GM12878 (cell line): ENCODE measurements at regions not wholly inside any gene's neighbourhood (a gene's known extent, or its start where the extent isn't known, plus 50 kb on each side); places are given as distances from the start of the nearest gene placed in this dataset.

Source experiments
- ATAC-seq: fragments of 200-7000 bp; cut with Tn5 transposase; 3 replicates; pipeline ENCODE4 v1.9.1; 2020; ENCODE audit warnings: mild to moderate bottlenecking, moderate library complexity
- BruUV-seq: library from RNA; stranded (reverse); fragments of 400-500 nt; replicated peaks from 2 replicates; lab custom pipeline; 2021; lab: Mats Ljungman, UMichigan
- CTCF ChIA-PET: fragments of 300-600 bp; sonication (Branson Sonifier 250); formaldehyde crosslinking; extraction: SDS; loops from one replicate; lab custom pipeline; 2021; ENCODE audit warnings: inconsistent platforms; lab: Yijun Ruan, JAX
- POLR2A ChIA-PET: fragments of 350-600 bp; formaldehyde crosslinking; extraction: SDS; loops from one replicate; lab custom pipeline; 2021; ENCODE audit warnings: inconsistent platforms; lab: Charles Lee
- RAD21 ChIA-PET: fragments of 300-600 bp; sonication (Branson Sonifier 250); formaldehyde crosslinking; loops from one replicate; lab custom pipeline; 2023; ENCODE audit warnings: antibody characterized with exemption; ENCODE audit not compliant: unreplicated experiment; lab: Charles Lee
- SMC1A ChIA-PET: fragments of 300-600 bp; sonication (Branson Sonifier 250); formaldehyde crosslinking; loops from one replicate; lab custom pipeline; 2023; ENCODE audit not compliant: unreplicated experiment, uncharacterized antibody; lab: Charles Lee
- DNase-seq: peaks from one replicate; pipeline ENCODE4 v3.0.0-alpha.2; 2011; ENCODE audit warnings: low read depth, low spot score
- FAIRE-seq: peaks from 3 replicates; lab custom pipeline; 2011; peaks lifted over from hg19 to GRCh38; lab: Jason Lieb, UNC
- H2AFZ ChIP-seq: 2 replicates; pipeline ENCODE4 v1.6.0; 2011; ENCODE audit warnings: low read depth, low read length, control low read depth; ENCODE audit not compliant: control insufficient read depth
- H3K27ac ChIP-seq: 2 replicates; pipeline ENCODE4 v1.5.1; 2011; ENCODE audit warnings: control low read depth; ENCODE audit not compliant: control insufficient read depth, insufficient read depth
- H3K27me3 ChIP-seq, 2 experiments: replicated peaks in 1 of 2; 2 replicates each; pipeline versions ENCODE4 v1.6.0 to v1.6.1; 2011; ENCODE audit warnings: low read length in 1 of 2; ENCODE audit not compliant: control insufficient read depth in 2 of 2, insufficient read depth in 2 of 2
- H3K36me3 ChIP-seq, 2 experiments: 2 replicates each; pipeline ENCODE4 v1.5.1; 2011; ENCODE audit warnings: low read length in 1 of 2; ENCODE audit not compliant: control insufficient read depth in 2 of 2, insufficient read depth in 2 of 2
- H3K4me1 ChIP-seq: 2 replicates; pipeline ENCODE4 v1.6.1; 2011; ENCODE audit warnings: mild to moderate bottlenecking, low read length, moderate library complexity, mixed read lengths; ENCODE audit not compliant: control insufficient read depth, insufficient read depth
- H3K4me2 ChIP-seq: 2 replicates; pipeline ENCODE4 v1.6.0; 2011; ENCODE audit warnings: control low read depth; ENCODE audit not compliant: control insufficient read depth, insufficient read depth
- H3K4me3 ChIP-seq: fragments of 200-600 bp; sonication (generic); 2 replicates; pipeline ENCODE4 v1.5.1; 2016
- H3K79me2 ChIP-seq: 2 replicates; pipeline ENCODE4 v1.6.0; 2011; ENCODE audit warnings: low read length; ENCODE audit not compliant: control insufficient read depth, insufficient read depth
- H3K9ac ChIP-seq: 2 replicates; pipeline ENCODE4 v1.8.0; 2011; ENCODE audit warnings: low read length, control low read depth, mixed read lengths; ENCODE audit not compliant: control insufficient read depth, insufficient read depth
- H3K9me3 ChIP-seq: replicated peaks from 3 replicates; pipeline ENCODE4 v1.5.1; 2011; ENCODE audit warnings: mild to moderate bottlenecking, low read length; ENCODE audit not compliant: control insufficient read depth, insufficient read depth
- H4K20me1 ChIP-seq: 2 replicates; pipeline ENCODE4 v1.6.0; 2011; ENCODE audit not compliant: control insufficient read depth, insufficient read depth
- ATF2 ChIP-seq: IDR thresholded peaks from 2 replicates; pipeline ENCODE4 v1.6.1; 2012; ENCODE audit warnings: low read length, inconsistent platforms
- BCLAF1 ChIP-seq: fragments of 450-650 bp; IDR thresholded peaks from 2 replicates; pipeline ENCODE4 v1.6.1; 2017; ENCODE audit warnings: antibody characterized with exemption, mild to moderate bottlenecking, moderate library complexity
- CEBPB ChIP-seq, 2 experiments: fragments of 150-350 bp in 1 of 2; IDR thresholded peaks; 2 replicates each; pipeline ENCODE4 v1.6.1; 2012 to 2014; ENCODE audit warnings: low read depth in 2 of 2, low read length in 2 of 2, borderline replicate concordance in 1 of 2, inconsistent platforms in 1 of 2
- CHD4 ChIP-seq: fragments of 200-600 bp; sonication (generic); IDR thresholded peaks from 2 replicates; pipeline ENCODE4 v1.6.1; 2016; ENCODE audit warnings: mild to moderate bottlenecking
- EGR1 ChIP-seq, 2 experiments: IDR thresholded peaks; 1 replicate in 1 of 2; 2 replicates in 1 of 2; pipeline ENCODE4 v1.6.1; 2011 to 2012; ENCODE audit warnings: low read depth in 2 of 2, low read length in 2 of 2, borderline replicate concordance in 1 of 2, mild to moderate bottlenecking in 1 of 2, moderate library complexity in 1 of 2
- HCFC1 ChIP-seq: fragments of 150-350 bp; IDR thresholded peaks from 2 replicates; pipeline ENCODE4 v1.6.1; 2014; ENCODE audit warnings: low read length
- HDAC6 ChIP-seq: fragments of 200-600 bp; sonication (generic); IDR thresholded peaks from one replicate; pipeline ENCODE4 v1.8.0; 2017; ENCODE audit warnings: antibody characterized with exemption; ENCODE audit not compliant: unreplicated experiment
- JUNB ChIP-seq: IDR thresholded peaks from 2 replicates; pipeline ENCODE4 v1.6.1; 2016; ENCODE audit warnings: antibody characterized with exemption, mild to moderate bottlenecking
- NFIC ChIP-seq: IDR thresholded peaks from 2 replicates; pipeline ENCODE4 v1.6.1; 2012; ENCODE audit warnings: low read depth, mild to moderate bottlenecking, inconsistent platforms, low read length, moderate library complexity
- NR2C2 ChIP-seq: IDR thresholded peaks from 2 replicates; pipeline ENCODE4 v1.6.1; 2011; ENCODE audit warnings: borderline replicate concordance, low read depth; ENCODE audit not compliant: control insufficient read depth, insufficient read length
- REST ChIP-seq: IDR thresholded peaks from 2 replicates; pipeline ENCODE4 v1.6.1; 2012; ENCODE audit warnings: mild to moderate bottlenecking, low read depth, low read length
- SPI1 ChIP-seq: IDR thresholded peaks from 2 replicates; pipeline ENCODE4 v1.6.1; 2011; ENCODE audit warnings: low read depth, mild to moderate bottlenecking, low read length, moderate library complexity, borderline replicate concordance; ENCODE audit not compliant: insufficient read depth
- SREBF2 ChIP-seq: IDR thresholded peaks from 2 replicates; pipeline ENCODE4 v1.6.1; 2012; ENCODE audit warnings: mild to moderate bottlenecking, low read length
- YBX1 ChIP-seq: fragments of 450-650 bp; IDR thresholded peaks from 2 replicates; pipeline ENCODE4 v1.6.1; 2016; ENCODE audit warnings: antibody characterized with exemption
- ZNF24 ChIP-seq: fragments of 450-650 bp; IDR thresholded peaks from 2 replicates; pipeline ENCODE4 v1.6.1; 2017; ENCODE audit warnings: antibody characterized with exemption, mild to moderate bottlenecking
- ZSCAN29 ChIP-seq: fragments of 450-650 bp; IDR thresholded peaks from 2 replicates; pipeline ENCODE4 v1.6.1; 2017; ENCODE audit warnings: mild to moderate bottlenecking, moderate library complexity
- WGBS: methylation state at CpG from one replicate; pipeline ENCODE4 v1.1.6; 2016; ENCODE audit warnings: low lambda C conversion rate; ENCODE audit not compliant: insufficient replicate concordance, insufficient coverage; ENCODE audit errors: missing lambda C conversion rate; 5-methylcytosine and 5-hydroxymethylcytosine counted together
- in situ Hi-C: fragments of 300-500 bp; cut with MboI; formaldehyde crosslinking; loops from 9 replicates; pipeline ENCODE4 v1.14.3; 2018; ENCODE audit warnings: mixed read lengths
- intact Hi-C: fragments of 100-400 bp; cut with micrococcal nuclease; formaldehyde crosslinking; loops from one replicate; pipeline ENCODE4 v1.14.2; 2022; ENCODE audit not compliant: unreplicated experiment
- TF ChIP-seq, protein P1 (sequence below): fragments of 450-650 bp; conservative IDR thresholded peaks from 2 replicates; pipeline ENCODE4 v1.6.1; 2017; ENCODE audit warnings: mild to moderate bottlenecking, moderate library complexity

DNA sequence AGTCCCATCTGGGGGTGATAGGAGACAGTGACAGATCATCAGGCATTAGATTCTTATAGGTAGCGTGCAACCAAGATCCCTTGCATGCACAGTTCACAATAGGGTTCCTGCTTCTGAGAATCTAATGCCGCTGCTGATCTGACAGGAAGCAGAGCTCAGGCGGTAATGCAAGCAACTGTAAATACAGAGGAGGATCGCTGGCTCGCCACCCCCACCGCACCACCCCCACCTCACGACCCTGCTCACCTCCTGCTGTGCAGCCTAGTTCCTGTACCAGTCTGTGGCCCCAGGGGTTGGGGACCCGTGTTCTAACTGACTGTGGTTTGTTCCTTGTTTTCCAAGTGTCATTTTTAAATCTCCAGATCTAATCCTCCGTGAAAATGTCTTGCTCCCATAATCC lies 89.0 kb upstream of the MAPK10 start:
- Histone ChIP-seq H2AFZ (no peak overlapping the region), H3K27me3 (no peaks in the 10 kb centered on the region), H3K4me3 (no peak overlapping the region), H3K9ac (no peak overlapping the region), H3K4me2 (no peak overlapping the region), H4K20me1 (no peaks in the 10 kb centered on the region), H3K27ac (no peak overlapping the region), H3K4me1 (no peaks in the 10 kb centered on the region), H3K36me3 (no peaks in the 10 kb centered on the region), H3K9me3 (no peaks in the 10 kb centered on the region), H3K79me2 (no peaks in the 10 kb centered on the region)
- ChIA-PET POLR2A (no interaction called here), CTCF (no interaction called here), RAD21 (no interaction called here), SMC1A (no interaction called here)
- intact Hi-C loops: no loop called here
- BruUV-seq: no TSS peak
- DNase-seq: no peak
- in situ Hi-C loops: no loop called here
- no peak for ATAC-seq
- no peak for FAIRE-seq
- 11% methylated on average over 9 of the region's 9 CpGs for whole genome bisulfite sequencing
- TF ChIP-seq HDAC6 (no peak), CEBPB (IDR thresholded peaks at IDR 0.05; ENCODE audit: borderline replicate concordance in 1 of 2, low read depth in 2 of 2, low read length in 2 of 2) (no peak), EGR1 (IDR thresholded peaks at IDR 0.05; ENCODE audit: borderline replicate concordance in 1 of 2, low read depth in 2 of 2, low read length in 2 of 2) (no peak), SREBF2 (no peak), ZNF24 (no peak), JUNB (no peak), NFIC (no peak), SPI1 (no peak), YBX1 (no peak), ZSCAN29 (no peak), NR2C2 (no peak), ATF2 (no peak), REST (no peak), CHD4 (no peak), HCFC1 (no peak), BCLAF1 (no peak)
- TF ChIP-seq, protein P1, sequence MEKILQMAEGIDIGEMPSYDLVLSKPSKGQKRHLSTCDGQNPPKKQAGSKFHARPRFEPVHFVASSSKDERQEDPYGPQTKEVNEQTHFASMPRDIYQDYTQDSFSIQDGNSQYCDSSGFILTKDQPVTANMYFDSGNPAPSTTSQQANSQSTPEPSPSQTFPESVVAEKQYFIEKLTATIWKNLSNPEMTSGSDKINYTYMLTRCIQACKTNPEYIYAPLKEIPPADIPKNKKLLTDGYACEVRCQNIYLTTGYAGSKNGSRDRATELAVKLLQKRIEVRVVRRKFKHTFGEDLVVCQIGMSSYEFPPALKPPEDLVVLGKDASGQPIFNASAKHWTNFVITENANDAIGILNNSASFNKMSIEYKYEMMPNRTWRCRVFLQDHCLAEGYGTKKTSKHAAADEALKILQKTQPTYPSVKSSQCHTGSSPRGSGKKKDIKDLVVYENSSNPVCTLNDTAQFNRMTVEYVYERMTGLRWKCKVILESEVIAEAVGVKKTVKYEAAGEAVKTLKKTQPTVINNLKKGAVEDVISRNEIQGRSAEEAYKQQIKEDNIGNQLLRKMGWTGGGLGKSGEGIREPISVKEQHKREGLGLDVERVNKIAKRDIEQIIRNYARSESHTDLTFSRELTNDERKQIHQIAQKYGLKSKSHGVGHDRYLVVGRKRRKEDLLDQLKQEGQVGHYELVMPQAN: no peak
